Choroid plexus epithelial cell (primary cell): ENCODE measurements at regions not wholly inside any gene's neighbourhood (a gene's known extent, or its start where the extent isn't known, plus 50 kb on each side); places are given as distances from the start of the nearest gene placed in this dataset.

ENCODE experiments used
- DNase-seq: peaks from one replicate; pipeline ENCODE4 v3.0.0-alpha.2; 2010; ENCODE audit warnings: low read depth
- H3K4me3 ChIP-seq: 2 replicates; pipeline ENCODE4 v1.5.1; 2011; ENCODE audit warnings: low read depth, mild to moderate bottlenecking, control low read depth, low read length, moderate library complexity
- TF ChIP-seq, protein P1 (sequence below): conservative IDR thresholded peaks from 2 replicates; pipeline ENCODE4 v1.5.1; 2011; ENCODE audit warnings: low read depth, mild to moderate bottlenecking, control low read depth, inconsistent platforms, low read length, moderate library complexity

GRCh38 chr1:213688655-213689054 is 299.1 kb upstream of the PROX1 start:
- H3K4me3 ChIP-seq = no peak overlapping the region
- DNase-seq = no peak
- TF ChIP-seq, protein P1, sequence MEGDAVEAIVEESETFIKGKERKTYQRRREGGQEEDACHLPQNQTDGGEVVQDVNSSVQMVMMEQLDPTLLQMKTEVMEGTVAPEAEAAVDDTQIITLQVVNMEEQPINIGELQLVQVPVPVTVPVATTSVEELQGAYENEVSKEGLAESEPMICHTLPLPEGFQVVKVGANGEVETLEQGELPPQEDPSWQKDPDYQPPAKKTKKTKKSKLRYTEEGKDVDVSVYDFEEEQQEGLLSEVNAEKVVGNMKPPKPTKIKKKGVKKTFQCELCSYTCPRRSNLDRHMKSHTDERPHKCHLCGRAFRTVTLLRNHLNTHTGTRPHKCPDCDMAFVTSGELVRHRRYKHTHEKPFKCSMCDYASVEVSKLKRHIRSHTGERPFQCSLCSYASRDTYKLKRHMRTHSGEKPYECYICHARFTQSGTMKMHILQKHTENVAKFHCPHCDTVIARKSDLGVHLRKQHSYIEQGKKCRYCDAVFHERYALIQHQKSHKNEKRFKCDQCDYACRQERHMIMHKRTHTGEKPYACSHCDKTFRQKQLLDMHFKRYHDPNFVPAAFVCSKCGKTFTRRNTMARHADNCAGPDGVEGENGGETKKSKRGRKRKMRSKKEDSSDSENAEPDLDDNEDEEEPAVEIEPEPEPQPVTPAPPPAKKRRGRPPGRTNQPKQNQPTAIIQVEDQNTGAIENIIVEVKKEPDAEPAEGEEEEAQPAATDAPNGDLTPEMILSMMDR = no peak

GRCh38 chr1:213689260-213689659 is 298.5 kb upstream of the PROX1 start:
- TF ChIP-seq, protein P1 = no peak
- no peak for DNase-seq

GRCh38 chr1:213690341-213690917 is 297.3 kb upstream of the PROX1 start:
- TF ChIP-seq, protein P1 = no peak
- H3K4me3 ChIP-seq = no peak overlapping the region
- DNase-seq = no peak

More at GRCh38 chr1:213689260-213689659, 298.5 kb upstream of the PROX1 start:
- no peak overlapping the region for H3K4me3 ChIP-seq

GRCh38 chr1:213692321-213692720 is 295.5 kb upstream of the PROX1 start:
- H3K4me3 ChIP-seq = no peak overlapping the region
- no peak for DNase-seq
- TF ChIP-seq, protein P1 = no peak

DNA sequence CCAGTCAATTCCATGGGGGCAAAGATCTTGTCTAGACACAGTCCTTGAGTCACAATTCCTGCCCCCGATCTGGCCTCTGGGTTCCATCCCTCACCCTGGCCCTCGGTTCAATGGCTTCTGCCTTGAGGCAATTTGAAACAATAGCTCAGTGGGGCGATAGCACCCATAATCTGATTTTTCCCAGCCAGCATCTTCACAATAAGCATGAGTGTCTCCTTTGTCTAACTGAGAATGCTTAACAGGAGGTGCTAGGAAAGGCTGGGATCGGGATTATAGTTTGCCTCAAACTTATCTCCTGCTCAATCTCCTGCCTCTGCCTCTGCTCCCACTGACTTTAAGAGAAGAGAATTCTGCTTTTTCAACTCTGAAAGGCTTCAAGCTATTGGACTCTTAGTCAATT is 293.9 kb upstream of the PROX1 start:
- no peak for DNase-seq
- TF ChIP-seq, protein P1 = no peak
- no peak overlapping the region for H3K4me3 ChIP-seq

DNA sequence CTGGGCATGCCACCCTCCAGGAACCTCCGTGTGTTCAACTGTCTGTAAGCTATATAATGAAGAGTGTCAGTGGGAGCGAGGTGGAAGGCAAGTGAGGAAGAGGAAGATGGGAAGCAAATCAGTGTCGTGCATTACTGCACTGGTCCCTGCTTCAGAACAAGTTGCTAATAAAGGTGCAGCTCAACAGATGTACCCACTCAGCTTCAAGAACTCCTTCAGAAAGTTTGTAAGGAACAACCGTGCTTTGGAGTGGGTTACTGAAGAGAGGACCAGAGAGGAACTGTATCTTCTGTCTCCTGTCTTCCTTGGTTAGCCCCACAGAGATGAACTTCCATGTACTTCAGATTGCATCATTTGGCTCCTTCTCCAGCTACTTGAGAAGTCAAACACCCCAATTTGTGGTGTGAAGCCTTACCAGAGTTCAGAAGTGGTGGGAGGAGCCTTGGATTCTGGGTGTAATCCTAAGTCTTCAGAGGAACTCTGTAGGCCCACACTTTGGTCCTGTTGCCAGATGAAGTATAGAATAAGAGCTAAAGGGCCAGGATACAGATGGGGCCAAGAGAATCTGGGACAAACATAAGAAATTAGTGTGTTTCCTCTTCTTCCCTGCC is 290.5 kb upstream of the PROX1 start:
- TF ChIP-seq, protein P1 = no peak
- no peak for DNase-seq
- H3K4me3 ChIP-seq = no peak overlapping the region
